Upper lobe of right lung (tissue), 1 donor: ENCODE measurements at regions not wholly inside any gene's neighbourhood (a gene's known extent, or its start where the extent isn't known, plus 50 kb on each side); places are given as distances from the start of the nearest gene placed in this dataset.

Experiments
- ATAC-seq: fragments of 200-7000 bp; cut with Tn5 transposase; one replicate; pipeline ENCODE4 v1.9.1; 2020; ENCODE audit warnings: mild to moderate bottlenecking, moderate library complexity
- DNase-seq: peaks from one replicate; pipeline ENCODE4 v3.0.0-alpha.2; 2020
- H3K27ac ChIP-seq: fragments of 200-600 bp; one replicate; pipeline ENCODE4 v1.8.0; 2022
- H3K27me3 ChIP-seq: fragments of 200-600 bp; one replicate; pipeline ENCODE4 v1.8.0; 2022; ENCODE audit warnings: mild to moderate bottlenecking
- H3K36me3 ChIP-seq: fragments of 200-600 bp; one replicate; pipeline ENCODE4 v1.8.0; 2022
- H3K4me1 ChIP-seq: fragments of 200-600 bp; one replicate; pipeline ENCODE4 v1.8.0; 2022
- H3K4me3 ChIP-seq: fragments of 200-600 bp; one replicate; pipeline ENCODE4 v1.8.0; 2022; ENCODE audit warnings: mild to moderate bottlenecking
- H3K9me3 ChIP-seq: fragments of 200-600 bp; one replicate; pipeline ENCODE4 v1.8.0; 2022
- intact Hi-C: fragments of 100-400 bp; cut with DNase I; formaldehyde crosslinking; loops from one replicate; pipeline ENCODE4 v1.11.0; 2022
- TF ChIP-seq, protein P1 (sequence below): fragments of 200-600 bp; IDR thresholded peaks from one replicate; pipeline ENCODE4 v1.8.0; 2022; ENCODE audit warnings: antibody characterized with exemption
- donor health status: DM: no; HTN: yes; CAD: no; lungs with severe emphysema.

DNA sequence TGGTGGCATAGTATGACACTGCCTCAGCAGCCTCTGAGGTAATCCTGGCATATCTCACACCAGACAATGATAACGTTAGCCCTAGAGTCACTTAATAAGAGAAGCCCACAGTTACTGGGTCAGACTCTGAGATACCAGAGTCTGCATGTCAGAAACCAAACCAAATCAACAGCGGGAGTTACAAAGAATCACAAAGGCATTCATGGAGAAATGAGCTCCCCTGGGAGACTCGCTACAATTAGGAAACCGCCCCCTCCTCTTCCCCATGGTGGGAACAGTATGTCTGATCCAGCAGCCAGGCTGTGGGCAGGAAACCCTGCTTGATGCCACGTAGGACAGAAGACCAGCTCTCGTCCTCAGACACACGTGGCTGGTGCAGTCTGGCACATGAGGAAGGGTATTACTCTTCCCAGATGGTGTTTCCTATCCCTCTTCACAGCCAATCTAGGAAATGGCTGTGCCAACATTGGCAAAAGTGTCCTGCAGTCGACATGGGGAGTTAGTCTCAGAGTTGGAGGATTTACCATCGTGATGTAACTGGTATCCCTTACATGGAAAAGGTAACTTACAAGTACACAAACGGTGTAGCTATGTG is 485.4 kb downstream of the ZNF608 start:
- intact Hi-C loops: no loop called here
- no peaks in the 10 kb centered on the region for H3K27me3 ChIP-seq
- ATAC-seq (no peak), DNase-seq (no peak)
- TF ChIP-seq, protein P1, sequence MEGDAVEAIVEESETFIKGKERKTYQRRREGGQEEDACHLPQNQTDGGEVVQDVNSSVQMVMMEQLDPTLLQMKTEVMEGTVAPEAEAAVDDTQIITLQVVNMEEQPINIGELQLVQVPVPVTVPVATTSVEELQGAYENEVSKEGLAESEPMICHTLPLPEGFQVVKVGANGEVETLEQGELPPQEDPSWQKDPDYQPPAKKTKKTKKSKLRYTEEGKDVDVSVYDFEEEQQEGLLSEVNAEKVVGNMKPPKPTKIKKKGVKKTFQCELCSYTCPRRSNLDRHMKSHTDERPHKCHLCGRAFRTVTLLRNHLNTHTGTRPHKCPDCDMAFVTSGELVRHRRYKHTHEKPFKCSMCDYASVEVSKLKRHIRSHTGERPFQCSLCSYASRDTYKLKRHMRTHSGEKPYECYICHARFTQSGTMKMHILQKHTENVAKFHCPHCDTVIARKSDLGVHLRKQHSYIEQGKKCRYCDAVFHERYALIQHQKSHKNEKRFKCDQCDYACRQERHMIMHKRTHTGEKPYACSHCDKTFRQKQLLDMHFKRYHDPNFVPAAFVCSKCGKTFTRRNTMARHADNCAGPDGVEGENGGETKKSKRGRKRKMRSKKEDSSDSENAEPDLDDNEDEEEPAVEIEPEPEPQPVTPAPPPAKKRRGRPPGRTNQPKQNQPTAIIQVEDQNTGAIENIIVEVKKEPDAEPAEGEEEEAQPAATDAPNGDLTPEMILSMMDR: no peak
- H3K36me3 ChIP-seq: no peaks in the 10 kb centered on the region
- H3K4me3 ChIP-seq: no peak overlapping the region
- no peak overlapping the region for H3K27ac ChIP-seq
- peaks cover 17% of the 10 kb centered on the region for H3K4me1 ChIP-seq
- no peaks in the 10 kb centered on the region for H3K9me3 ChIP-seq

DNA sequence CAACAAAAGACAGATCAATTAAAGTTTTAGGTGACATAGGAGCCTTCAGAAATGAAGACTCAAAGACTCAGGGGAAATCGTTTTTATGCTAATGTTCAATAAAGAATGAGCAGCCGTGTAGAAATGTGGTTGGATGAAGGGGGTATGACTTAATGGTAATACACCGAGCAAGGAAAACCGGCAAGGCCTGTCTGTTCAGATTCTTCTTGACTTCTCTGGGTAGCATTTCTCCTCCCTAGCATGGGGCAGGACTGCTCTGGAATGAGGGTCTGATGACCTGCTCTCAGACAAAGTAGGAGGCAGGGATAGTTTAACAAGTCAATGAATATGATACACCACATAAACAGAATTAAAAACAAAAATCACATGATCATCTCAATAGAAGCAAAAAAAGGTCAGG is 487.4 kb downstream of the ZNF608 start:
- intact Hi-C loops: no loop called here
- DNase-seq (no peak), ATAC-seq (no peak)
- Histone ChIP-seq H3K27me3 (no peaks in the 10 kb centered on the region), H3K27ac (no peak overlapping the region), H3K9me3 (no peaks in the 10 kb centered on the region), H3K36me3 (no peaks in the 10 kb centered on the region), H3K4me1 (peaks cover 17% of the 10 kb centered on the region), H3K4me3 (no peak overlapping the region)
- TF ChIP-seq, protein P1: no peak

DNA sequence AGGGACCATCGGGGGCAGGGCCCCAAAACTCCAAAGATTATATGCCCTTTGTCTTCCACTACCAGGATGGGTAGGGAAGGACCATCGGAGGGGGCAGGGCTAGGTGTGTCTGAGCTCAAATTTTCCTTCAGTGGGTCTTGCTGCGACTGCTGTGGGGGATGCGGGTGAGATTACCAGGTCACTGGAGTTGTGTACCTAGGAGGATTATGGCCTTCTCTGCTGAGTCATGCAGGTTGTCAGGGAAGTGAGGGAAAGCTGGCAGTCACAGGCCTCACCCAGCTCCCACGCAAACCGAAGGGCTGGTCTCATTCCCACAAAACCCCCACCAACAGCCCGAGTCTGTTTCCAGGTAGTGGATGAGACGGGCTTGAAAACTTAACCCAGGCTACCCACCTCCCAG is 489.4 kb downstream of the ZNF608 start:
- DNase-seq (no peak), ATAC-seq (no peak)
- Histone ChIP-seq H3K9me3 (no peaks in the 10 kb centered on the region), H3K27me3 (no peaks in the 10 kb centered on the region), H3K4me3 (no peak overlapping the region), H3K36me3 (no peaks in the 10 kb centered on the region), H3K27ac (no peak overlapping the region), H3K4me1 (peaks cover 6% of the 10 kb centered on the region)
- TF ChIP-seq, protein P1: no peak
- intact Hi-C loops: no loop called here

DNA sequence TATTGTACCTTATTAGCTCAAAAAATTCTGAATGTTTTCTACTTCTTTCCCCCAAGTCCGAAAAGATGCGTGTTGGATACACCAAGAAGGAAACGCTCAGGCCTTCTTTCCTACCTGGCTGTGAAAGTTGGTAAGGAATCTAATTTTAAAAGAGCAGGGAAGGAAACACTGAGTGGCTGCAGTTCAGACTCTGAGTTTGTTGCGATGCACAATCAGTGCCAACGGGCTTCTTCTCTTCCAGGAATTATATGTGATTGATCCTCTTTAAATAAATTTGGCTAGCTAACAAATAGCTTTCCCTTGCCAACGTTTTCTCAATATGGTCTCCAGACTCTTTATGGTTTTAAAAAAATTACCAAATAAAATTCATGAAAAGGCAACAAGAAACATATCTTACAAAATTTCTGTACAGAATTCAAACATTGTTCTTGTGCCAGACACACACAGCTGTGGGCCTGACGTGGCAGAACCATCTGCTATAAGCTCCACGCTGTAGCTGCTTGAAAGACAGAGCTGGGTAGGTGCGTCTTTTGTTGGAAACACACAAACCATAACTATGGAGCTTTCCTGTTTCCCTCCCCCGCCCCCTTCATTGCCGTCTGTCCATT is 493.1 kb downstream of the ZNF608 start:
- Histone ChIP-seq H3K36me3 (no peaks in the 10 kb centered on the region), H3K27me3 (no peaks in the 10 kb centered on the region), H3K4me1 (peaks cover 5% of the 10 kb centered on the region), H3K9me3 (no peaks in the 10 kb centered on the region), H3K4me3 (no peak overlapping the region), H3K27ac (no peak overlapping the region)
- intact Hi-C loops: no loop called here
- DNase-seq: no peak
- TF ChIP-seq, protein P1: no peak
- ATAC-seq: no peak

DNA sequence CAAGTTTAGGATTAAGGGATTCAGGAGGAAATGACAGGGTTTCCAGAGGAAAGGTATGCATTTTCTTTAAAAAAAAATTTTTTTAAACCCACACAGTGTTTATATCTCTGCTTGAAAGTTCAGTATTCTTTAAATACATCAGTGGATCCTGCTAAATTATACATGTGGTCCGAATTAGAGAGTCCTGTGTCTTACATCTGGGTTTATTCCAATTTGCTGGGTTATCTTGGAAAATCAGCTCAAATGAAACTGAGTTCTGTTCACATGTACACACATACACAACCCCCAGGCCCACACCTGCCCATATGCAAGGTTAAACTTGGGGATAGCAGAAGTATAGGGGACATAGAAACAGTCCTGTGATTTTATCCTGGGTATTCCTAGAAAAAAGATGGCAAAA is 493.7 kb downstream of the ZNF608 start:
- Histone ChIP-seq H3K27me3 (no peaks in the 10 kb centered on the region), H3K27ac (no peak overlapping the region), H3K4me3 (no peak overlapping the region), H3K4me1 (peaks cover 5% of the 10 kb centered on the region), H3K36me3 (no peaks in the 10 kb centered on the region), H3K9me3 (no peaks in the 10 kb centered on the region)
- TF ChIP-seq, protein P1: no peak
- DNase-seq: no peak
- intact Hi-C loops: no loop called here
- no peak for ATAC-seq
